ENCODE measurements at regions not wholly inside any gene's neighbourhood (a gene's known extent, or its start where the extent isn't known, plus 50 kb on each side); places are given as distances from the start of the nearest gene placed in this dataset.

GRCh38 chr3:66592927-66593625, 92.3 kb upstream of the LRIG1 start:
- no peak for DNase-seq

GRCh38 chr3:66593978-66594377, 93.2 kb upstream of the LRIG1 start:
- no peak for DNase-seq

GRCh38 chr3:66597308-66597863, 96.6 kb upstream of the LRIG1 start:
- no peak for DNase-seq

DNA sequence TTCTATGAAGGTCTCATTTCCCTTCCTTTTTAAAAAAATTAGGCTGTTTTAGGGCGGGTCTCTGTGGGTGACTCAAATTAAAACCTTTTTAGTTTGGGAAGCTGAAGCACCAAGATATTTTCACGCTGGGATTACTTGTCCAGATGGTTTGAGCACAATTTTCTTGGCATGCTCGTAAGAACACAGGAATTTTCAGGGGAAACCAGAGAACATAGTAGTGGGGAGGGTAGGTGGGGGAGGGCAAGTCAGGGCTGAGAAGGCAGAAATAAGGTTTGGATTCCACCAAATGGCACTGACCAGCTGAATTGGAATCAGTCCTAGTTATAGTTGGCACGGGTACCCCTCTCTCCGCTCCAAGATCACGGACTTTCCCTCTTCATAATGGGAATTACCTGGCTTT, 97.3 kb upstream of the LRIG1 start:
- no peak for DNase-seq

GRCh38 chr3:66602237-66602636, 101.4 kb upstream of the LRIG1 start:
- DNase-seq = no peak

DNA sequence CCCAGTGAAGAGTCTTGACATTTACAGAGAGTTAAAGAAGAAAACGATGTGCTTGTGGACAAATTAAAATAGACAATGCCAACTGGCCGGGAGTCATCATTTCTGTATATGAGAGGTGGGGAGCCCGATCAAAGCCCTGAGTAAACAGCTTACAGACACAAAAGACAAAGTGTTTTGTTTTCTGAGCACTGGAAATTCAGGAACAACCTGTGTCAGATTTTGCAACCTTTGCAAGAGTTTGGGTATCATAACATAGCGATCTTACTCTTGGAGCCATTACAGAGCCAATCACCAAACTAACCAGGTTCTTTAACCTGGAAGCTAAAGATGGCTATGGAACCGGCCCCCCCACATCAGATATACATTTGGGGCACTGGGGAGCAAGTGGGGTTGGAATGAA, 101.9 kb upstream of the LRIG1 start:
- DNase-seq = no peak

- DNase-seq = no peak
Observed at GRCh38 chr3:66603151-66603611, 102.4 kb upstream of the LRIG1 start.

DNA sequence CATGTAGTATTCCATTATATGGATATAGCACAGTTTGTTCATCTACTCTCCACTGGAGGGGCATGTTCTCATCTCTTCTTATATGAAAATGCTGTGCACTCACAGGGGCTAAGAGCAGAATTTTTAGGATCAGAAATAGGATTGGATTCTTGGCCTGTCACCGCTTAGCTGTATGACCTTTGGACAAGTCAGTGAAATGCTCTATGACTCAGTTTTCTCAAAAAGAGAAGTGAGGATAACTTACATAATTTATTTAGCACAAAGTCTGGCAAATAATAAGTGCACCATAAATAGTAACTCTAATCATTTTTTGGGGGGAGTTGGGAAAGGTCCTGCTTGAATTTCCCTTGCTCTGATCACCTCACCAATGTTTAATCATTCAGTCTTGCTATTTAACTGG, 103.7 kb upstream of the LRIG1 start:
- no peak for DNase-seq

- no peak for DNase-seq
Observed at GRCh38 chr3:66606126-66606525, 105.3 kb upstream of the LRIG1 start.

GRCh38 chr3:66606868-66607267, 106.0 kb upstream of the LRIG1 start:
- no peak for DNase-seq

- peak; percentile 61 for DNase-seq
Observed at GRCh38 chr3:66609660-66610561, 109.1 kb upstream of the LRIG1 start.

DNA sequence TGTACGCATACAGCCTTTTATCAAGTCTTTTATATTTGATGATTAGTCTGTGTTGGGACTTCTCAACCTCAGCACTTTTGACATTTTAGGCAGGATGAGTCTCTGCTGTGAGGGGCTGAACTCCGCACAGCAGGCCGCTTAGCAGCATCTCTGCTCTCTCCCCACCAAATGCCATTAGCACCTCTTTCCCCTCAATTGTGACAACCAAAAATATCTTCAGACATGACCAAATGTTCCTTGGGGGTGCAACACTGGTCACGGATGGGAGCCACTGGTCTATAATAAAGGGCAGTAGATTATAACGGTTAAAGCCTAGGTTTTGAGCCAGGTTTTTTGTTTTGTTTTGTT, 109.7 kb upstream of the LRIG1 start:
- no peak for DNase-seq

DNA sequence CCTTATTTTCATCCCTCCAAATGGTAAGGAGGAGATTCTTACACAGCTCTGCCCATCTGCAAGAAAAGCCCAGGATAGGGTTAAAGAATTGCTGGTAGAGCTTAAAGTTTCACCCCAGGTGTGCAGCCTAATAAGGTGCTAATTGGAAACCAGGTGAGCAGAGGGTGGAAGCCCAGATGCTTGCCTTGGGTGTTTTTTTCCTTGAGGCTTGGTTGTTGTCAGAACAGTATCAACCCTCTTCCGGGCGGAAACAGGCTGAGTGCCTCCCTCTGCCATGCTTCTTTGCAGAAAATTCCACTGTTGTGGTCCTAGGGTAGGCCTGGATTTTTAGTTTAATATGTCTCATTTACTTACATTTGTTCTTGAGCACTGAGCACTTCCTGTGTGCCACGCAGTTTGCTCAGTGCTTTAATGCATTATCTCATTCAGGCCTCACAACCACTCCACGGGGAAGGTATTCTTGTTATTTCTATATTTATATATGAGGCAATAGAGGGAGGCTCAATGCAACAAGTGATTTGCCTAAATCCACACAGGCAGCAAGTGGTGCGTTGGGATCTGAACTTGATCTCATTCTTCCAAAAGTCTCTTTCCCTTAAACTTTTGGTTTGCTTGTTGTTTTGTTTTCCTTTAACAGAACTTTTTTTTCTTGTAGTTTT, 115.0 kb upstream of the LRIG1 start:
- DNase-seq = peak; percentile 26

- no peak for DNase-seq
Observed at GRCh38 chr3:66617351-66617750, 116.5 kb upstream of the LRIG1 start.

- DNase-seq = no peak
Observed at GRCh38 chr3:66618066-66618465, 117.2 kb upstream of the LRIG1 start.

GRCh38 chr3:66620296-66620695, 119.5 kb upstream of the LRIG1 start:
- DNase-seq = no peak

DNA sequence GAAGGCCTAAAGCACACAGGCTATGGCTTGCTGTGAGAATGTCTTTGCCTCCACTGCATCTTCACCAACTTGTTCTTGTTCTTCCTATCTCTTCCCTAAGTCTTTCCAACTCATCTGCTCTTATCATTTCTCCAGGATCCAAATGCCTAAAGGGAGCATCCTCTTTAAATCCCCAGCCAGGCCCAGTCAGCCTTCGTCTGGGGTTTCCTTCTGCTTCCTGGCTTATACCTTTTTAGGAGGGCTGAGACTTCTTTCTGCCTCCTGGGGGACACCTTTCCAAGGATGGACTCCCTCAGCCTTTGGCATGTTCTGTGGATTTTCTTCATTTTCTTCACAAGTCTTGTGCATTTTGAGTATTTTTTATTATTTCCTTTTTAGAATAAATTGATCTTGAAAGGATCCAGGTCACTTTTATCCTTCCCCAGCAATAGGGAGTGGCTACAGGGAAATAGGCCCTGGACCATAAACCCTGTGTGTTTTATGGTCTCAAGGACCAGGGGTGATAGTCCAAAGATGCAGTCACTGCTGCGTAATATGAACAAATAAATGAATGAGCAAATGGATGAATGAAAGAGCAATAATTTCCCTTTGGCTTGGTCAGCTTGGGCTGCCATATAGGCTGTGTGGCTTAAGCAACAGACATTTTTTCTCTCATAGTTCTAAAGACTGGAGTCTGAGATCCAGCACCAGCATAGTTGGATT, 122.1 kb upstream of the LRIG1 start:
- no peak for DNase-seq

DNA sequence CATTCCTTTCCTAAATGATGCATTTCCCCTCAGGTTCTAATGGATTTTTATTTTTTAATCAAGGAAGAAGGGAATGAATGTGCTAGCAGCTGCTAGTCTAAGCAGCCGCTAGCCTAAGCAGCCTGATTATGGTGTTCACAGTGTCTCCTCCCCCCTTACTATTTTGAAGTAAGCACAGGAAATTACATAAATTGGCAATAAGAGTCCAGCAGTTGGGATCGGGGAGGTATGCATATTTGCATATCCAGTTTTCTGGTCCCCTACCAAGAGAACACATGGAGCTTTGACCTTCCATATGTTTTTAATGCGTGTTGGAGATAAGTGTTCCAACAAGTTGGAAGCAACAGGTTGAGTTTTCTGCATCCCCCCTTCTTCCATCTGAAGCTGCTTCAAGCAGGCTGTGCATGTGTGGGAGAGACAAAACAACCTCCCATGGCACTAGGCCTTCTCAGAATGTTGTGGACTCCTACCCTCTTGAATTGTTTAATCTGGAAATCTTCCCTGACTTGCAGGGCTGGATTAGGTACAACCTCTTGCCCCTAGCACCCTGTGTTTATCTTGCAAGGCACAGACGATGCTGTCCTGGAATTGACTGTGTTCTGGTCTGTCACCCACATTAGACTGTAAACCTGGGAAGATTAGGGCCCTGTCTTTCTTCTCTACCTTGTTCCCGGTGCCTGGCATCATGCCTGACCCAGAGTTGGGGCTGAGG, 124.8 kb upstream of the LRIG1 start:
- DNase-seq = no peak

DNA sequence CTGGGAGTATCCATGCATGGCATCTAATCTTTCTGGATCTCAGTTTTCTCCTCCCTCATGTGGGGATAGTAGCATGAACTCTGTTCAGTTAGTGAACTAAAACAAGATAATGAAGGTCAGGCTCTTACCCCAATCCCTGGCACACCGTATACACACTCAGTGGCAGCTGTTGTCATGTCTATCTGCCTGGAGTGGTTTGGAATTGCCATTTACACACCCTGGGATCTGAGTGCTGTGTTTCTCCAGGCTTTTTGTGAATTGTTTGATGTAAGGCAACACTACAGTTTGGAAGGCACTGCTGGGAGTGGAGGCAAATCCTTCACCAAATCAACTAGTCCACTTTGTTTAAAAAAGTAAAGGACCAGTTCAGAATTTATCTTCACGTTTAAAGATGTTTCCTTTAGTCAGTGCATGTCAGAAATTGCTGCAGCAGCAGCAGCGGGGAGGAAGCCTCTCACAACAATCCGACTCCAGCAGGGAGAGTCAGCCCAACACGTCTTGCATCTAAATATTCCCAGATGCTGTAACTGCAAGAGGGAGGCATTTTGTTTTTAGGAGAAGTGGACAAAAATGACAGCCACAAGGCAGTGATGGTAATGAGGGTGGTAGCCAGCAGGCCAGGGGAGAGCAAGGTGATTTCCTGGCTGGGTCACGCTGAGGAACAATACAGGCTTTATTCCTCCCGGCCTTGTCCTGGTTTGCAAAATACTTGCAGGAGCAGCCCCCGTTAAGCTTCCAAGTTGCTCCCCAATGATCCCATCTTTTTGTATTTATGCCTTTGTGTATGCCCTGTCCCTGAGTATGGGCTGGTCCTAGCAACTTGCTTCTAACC, 128.5 kb upstream of the LRIG1 start:
- DNase-seq = no peak

DNA sequence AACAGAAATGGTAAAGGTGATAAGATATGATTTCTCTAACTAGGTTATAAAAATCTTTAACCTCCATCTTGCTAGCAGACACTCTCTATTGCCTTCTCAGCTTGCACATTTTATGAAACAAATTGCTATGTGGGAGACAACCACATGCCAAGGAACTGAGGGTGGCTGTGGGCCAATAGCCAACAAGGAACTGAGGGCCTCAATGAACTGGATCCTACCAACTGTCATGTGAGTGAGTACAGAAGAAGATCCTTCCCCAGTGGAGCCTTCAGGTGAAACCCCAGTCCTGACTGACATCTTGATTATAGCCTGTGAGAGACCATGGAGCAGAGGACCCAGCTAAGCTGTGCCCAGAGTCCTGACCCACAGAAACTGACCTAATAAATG, 129.2 kb upstream of the LRIG1 start:
- DNase-seq = no peak

All from NCI-H774 (cell line).